CD14-positive monocyte (primary cell): ENCODE measurements at regions not wholly inside any gene's neighbourhood (a gene's known extent, or its start where the extent isn't known, plus 50 kb on each side); places are given as distances from the start of the nearest gene placed in this dataset.

Source experiments
- DNase-seq, 3 donors: peaks; one replicate each; pipeline ENCODE4 v3.0.0-alpha.2; 2011 to 2022
- H2AFZ ChIP-seq: 2 replicates; pipeline ENCODE4 v1.6.0; 2012; ENCODE audit warnings: mild to moderate bottlenecking, low read depth, low read length, inconsistent platforms; ENCODE audit not compliant: insufficient read depth, poor library complexity, severe bottlenecking
- H3K27ac ChIP-seq, 2 donors: 1 replicate in 1 of 2; 2 replicates in 1 of 2; pipeline ENCODE4 v1.5.1; 2012 to 2013; ENCODE audit warnings: low read length in 2 of 2, control low read depth in 1 of 2, inconsistent platforms in 1 of 2, low read depth in 1 of 2, mild to moderate bottlenecking in 1 of 2
- H3K27me3 ChIP-seq, 2 donors: one replicate each; pipeline versions ENCODE4 v1.6.0 to v1.6.1; 2011 to 2013; ENCODE audit warnings: low read length in 2 of 2; ENCODE audit not compliant: control insufficient read depth in 2 of 2, insufficient read depth in 2 of 2
- H3K36me3 ChIP-seq, 2 donors: replicated peaks in 1 of 2; 1 replicate in 1 of 2; 2 replicates in 1 of 2; pipeline versions ENCODE4 v1.5.1 to v1.6.1; 2012 to 2013; ENCODE audit warnings: low read length in 2 of 2, control low read depth in 1 of 2, inconsistent platforms in 1 of 2, mild to moderate bottlenecking in 1 of 2; ENCODE audit not compliant: insufficient read depth in 2 of 2, control insufficient read depth in 1 of 2
- H3K4me1 ChIP-seq, 2 donors: 1 replicate in 1 of 2; 2 replicates in 1 of 2; pipeline versions ENCODE4 v1.5.1 to v1.6.1; 2012 to 2013; ENCODE audit warnings: low read length in 2 of 2, control low read depth in 1 of 2, inconsistent platforms in 1 of 2, mild to moderate bottlenecking in 1 of 2, moderate library complexity in 1 of 2; ENCODE audit not compliant: insufficient read depth in 2 of 2, control insufficient read depth in 1 of 2
- H3K4me2 ChIP-seq: replicated peaks from 2 replicates; pipeline ENCODE3; 2012; ENCODE audit warnings: low read length, moderate library complexity, mild to moderate bottlenecking; ENCODE audit not compliant: poor library complexity, severe bottlenecking; ENCODE audit errors: extremely low read depth
- H3K4me3 ChIP-seq, 3 experiments: fragments of 200-600 bp in 1 of 3; sonication (generic) in 1 of 3; replicated peaks in 1 of 3; 1 replicate in 2 of 3; 2 replicates in 1 of 3; pipeline ENCODE4 v1.5.1; 2011 to 2013; ENCODE audit warnings: low read length in 3 of 3, mild to moderate bottlenecking in 3 of 3, control low read depth in 2 of 3, low read depth in 2 of 3, inconsistent platforms in 1 of 3, moderate library complexity in 1 of 3
- H3K79me2 ChIP-seq: 2 replicates; pipeline ENCODE4 v1.6.0; 2012; ENCODE audit warnings: mild to moderate bottlenecking, control low read depth, inconsistent platforms, low read length, moderate library complexity; ENCODE audit not compliant: insufficient read depth
- H3K9ac ChIP-seq: 2 replicates; pipeline ENCODE4 v1.6.0; 2017; ENCODE audit warnings: low read length, mild to moderate bottlenecking; ENCODE audit not compliant: insufficient read depth, poor library complexity, severe bottlenecking
- H3K9me3 ChIP-seq, 2 donors: replicated peaks in 1 of 2; 1 replicate in 1 of 2; 2 replicates in 1 of 2; pipeline versions ENCODE4 v1.5.1 to v1.6.1; 2012 to 2013; ENCODE audit warnings: low read length in 2 of 2, control low read depth in 1 of 2; ENCODE audit not compliant: control insufficient read depth in 1 of 2, insufficient read depth in 1 of 2
- H4K20me1 ChIP-seq: 2 replicates; pipeline ENCODE4 v1.6.0; 2012; ENCODE audit warnings: mild to moderate bottlenecking, low read length, control low read depth, moderate library complexity; ENCODE audit not compliant: insufficient read depth
- H3K27ac Mint-ChIP-seq, 7 donors: one replicate each; pipeline ENCODE4 v1.8.0; 2020; ENCODE audit warnings: mild to moderate bottlenecking in 7 of 7, mixed read lengths in 7 of 7, moderate library complexity in 6 of 7, inconsistent platforms in 2 of 7
- H3K27me3 Mint-ChIP-seq, 3 donors: one replicate each; pipeline ENCODE4 v1.8.0; 2021 to 2022; ENCODE audit warnings: low read depth in 3 of 3, mild to moderate bottlenecking in 3 of 3, mixed read lengths in 3 of 3, moderate library complexity in 3 of 3, inconsistent platforms in 1 of 3
- H3K36me3 Mint-ChIP-seq, 2 donors: one replicate each; pipeline ENCODE4 v1.8.0; 2020; ENCODE audit warnings: mixed read lengths in 2 of 2, inconsistent platforms in 1 of 2, mild to moderate bottlenecking in 1 of 2
- H3K4me1 Mint-ChIP-seq: one replicate; pipeline ENCODE4 v1.8.0; 2020; ENCODE audit warnings: mild to moderate bottlenecking, mixed read lengths
- H3K4me3 Mint-ChIP-seq, 2 donors: one replicate each; pipeline ENCODE4 v1.8.0; 2020; ENCODE audit warnings: mild to moderate bottlenecking in 2 of 2, mixed read lengths in 2 of 2, moderate library complexity in 1 of 2
- H3K9me3 Mint-ChIP-seq, 7 donors: one replicate each; pipeline ENCODE4 v1.8.0; 2020 to 2022; ENCODE audit warnings: mixed read lengths in 7 of 7, mild to moderate bottlenecking in 6 of 7, moderate library complexity in 6 of 7, inconsistent platforms in 2 of 7
- whole genome bisulfite sequencing: methylation state at CpG from one replicate; pipeline ENCODE4 v1.1.5; 2013; ENCODE audit warnings: missing lambda C conversion rate; ENCODE audit not compliant: insufficient coverage; 5-methylcytosine and 5-hydroxymethylcytosine counted together
- intact Hi-C, 2 donors: fragments of 100-400 bp; cut with micrococcal nuclease; formaldehyde crosslinking; loops; one replicate each; pipeline versions ENCODE4 v1.15.0 to v1.15.1; 2023
- TF ChIP-seq, protein P1 (sequence below): fragments of 200-600 bp; IDR thresholded peaks from one replicate; pipeline ENCODE4 v1.8.0; 2022; ENCODE audit warnings: antibody characterized with exemption, mild to moderate bottlenecking

DNA sequence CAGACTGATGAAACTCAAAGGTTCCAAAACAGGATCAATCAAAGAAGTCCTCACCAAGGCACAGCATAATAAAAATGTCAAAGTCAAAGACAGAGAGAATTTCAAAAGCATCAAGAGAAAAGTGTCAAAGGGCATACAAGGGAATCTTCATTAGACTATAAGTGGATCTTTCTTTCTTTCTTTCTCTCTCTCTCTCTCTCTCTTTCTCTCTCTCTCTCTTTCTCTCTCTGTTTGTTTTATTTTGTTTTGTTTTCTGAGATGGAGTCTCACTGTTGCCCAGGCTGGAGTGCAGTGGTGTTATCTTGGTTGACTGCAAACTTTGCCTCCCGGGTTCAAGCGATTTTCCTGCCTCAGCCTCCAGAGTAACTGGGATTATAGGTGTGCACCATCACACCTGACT, 148.3 kb upstream of the CD180 start:
- H3K27ac ChIP-seq = no peak overlapping the region
- Mint-ChIP-seq H3K4me1 (peaks cover under 1% of the 10 kb centered on the region), H3K27me3 (no peaks in the 10 kb centered on the region), H3K36me3 (no peaks in the 10 kb centered on the region), H3K9me3 (peaks cover 10 to 22% (median 15%) of the 10 kb centered on the region in 7 donors), H3K27ac (no peak overlapping the region), H3K4me3 (no peak overlapping the region)
- peaks cover 5 to 10% of the 10 kb centered on the region in 2 donors for H3K9me3 ChIP-seq
- H3K4me3 ChIP-seq = no peak overlapping the region
- no peaks in the 10 kb centered on the region for H4K20me1 ChIP-seq
- no peaks in the 10 kb centered on the region for H3K27me3 ChIP-seq
- no peak for DNase-seq
- H3K36me3 ChIP-seq = no peaks in the 10 kb centered on the region
- H3K79me2 ChIP-seq = no peaks in the 10 kb centered on the region
- TF ChIP-seq, protein P1, sequence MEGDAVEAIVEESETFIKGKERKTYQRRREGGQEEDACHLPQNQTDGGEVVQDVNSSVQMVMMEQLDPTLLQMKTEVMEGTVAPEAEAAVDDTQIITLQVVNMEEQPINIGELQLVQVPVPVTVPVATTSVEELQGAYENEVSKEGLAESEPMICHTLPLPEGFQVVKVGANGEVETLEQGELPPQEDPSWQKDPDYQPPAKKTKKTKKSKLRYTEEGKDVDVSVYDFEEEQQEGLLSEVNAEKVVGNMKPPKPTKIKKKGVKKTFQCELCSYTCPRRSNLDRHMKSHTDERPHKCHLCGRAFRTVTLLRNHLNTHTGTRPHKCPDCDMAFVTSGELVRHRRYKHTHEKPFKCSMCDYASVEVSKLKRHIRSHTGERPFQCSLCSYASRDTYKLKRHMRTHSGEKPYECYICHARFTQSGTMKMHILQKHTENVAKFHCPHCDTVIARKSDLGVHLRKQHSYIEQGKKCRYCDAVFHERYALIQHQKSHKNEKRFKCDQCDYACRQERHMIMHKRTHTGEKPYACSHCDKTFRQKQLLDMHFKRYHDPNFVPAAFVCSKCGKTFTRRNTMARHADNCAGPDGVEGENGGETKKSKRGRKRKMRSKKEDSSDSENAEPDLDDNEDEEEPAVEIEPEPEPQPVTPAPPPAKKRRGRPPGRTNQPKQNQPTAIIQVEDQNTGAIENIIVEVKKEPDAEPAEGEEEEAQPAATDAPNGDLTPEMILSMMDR = no peak
- H3K4me1 ChIP-seq = peaks cover under 1 to 2% of the 10 kb centered on the region in 2 donors
- no peak overlapping the region for H2AFZ ChIP-seq
- intact Hi-C loops = no loop called here
- H3K4me2 ChIP-seq = no peak overlapping the region
- H3K9ac ChIP-seq = no peak overlapping the region
- WGBS = no CpG with 5 or more reads among the region's 2 CpGs

DNA sequence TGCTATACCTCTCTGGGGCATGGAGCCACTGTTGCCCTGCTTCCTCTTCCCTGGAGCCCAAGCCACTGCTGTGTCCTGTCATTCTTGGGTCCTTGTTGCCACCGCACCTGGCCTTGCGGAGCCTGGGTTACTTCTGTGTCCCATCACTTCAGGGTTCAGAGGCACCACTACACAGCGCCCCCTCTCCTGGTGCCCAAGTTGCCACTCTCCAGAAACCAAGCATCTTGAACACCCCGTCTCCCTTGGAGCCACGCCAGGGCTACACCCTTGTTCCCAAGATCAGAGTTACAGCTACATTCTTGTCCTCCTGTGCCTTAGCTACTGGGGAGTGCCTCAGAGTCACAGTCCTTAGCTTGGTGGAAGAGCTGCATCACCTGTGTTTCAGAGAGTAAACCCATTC, 147.2 kb upstream of the CD180 start:
- DNase-seq = no peak
- Histone ChIP-seq H3K27ac (no peak overlapping the region), H3K79me2 (no peaks in the 10 kb centered on the region), H3K4me3 (no peak overlapping the region), H3K4me2 (no peak overlapping the region), H3K9me3 (peaks cover 5 to 10% of the 10 kb centered on the region in 2 donors), H2AFZ (no peak overlapping the region), H4K20me1 (no peaks in the 10 kb centered on the region), H3K27me3 (no peaks in the 10 kb centered on the region), H3K36me3 (no peaks in the 10 kb centered on the region), H3K9ac (no peak overlapping the region), H3K4me1 (no peaks in the 10 kb centered on the region)
- Mint-ChIP-seq H3K36me3 (no peaks in the 10 kb centered on the region), H3K27me3 (peaks cover 0 to 2% (median 0%) of the 10 kb centered on the region in 3 donors), H3K4me3 (no peak overlapping the region), H3K9me3 (peaks cover 10 to 22% (median 15%) of the 10 kb centered on the region in 7 donors), H3K4me1 (no peaks in the 10 kb centered on the region), H3K27ac (no peak overlapping the region)
- intact Hi-C loops = no loop called here
- TF ChIP-seq, protein P1 = no peak
- WGBS = 93% methylated on average over 5 of the region's 5 CpGs
